ENCODE measurements at regions not wholly inside any gene's neighbourhood (a gene's known extent, or its start where the extent isn't known, plus 50 kb on each side); places are given as distances from the start of the nearest gene placed in this dataset.

- TF ChIP-seq ZNF462 (CRISPR knock-in tag; IDR thresholded peaks at IDR 0.05) (no peak), EZH2 (IDR thresholded peaks at IDR 0.05; ENCODE audit: low read depth, unreplicated experiment) (no peak), EZH2phosphoT487 (IDR thresholded peaks at IDR 0.05; ENCODE audit: unreplicated experiment) (no peak), STAT1 (IDR thresholded peaks at IDR 0.05; ENCODE audit: unreplicated experiment) (no peak), REST (IDR thresholded peaks at IDR 0.05; ENCODE audit: unreplicated experiment) (no peak), CTCF (conservative IDR thresholded peaks at IDR 0.05; ENCODE audit: low read depth in 2 of 2) (no peak), ZNF114 (CRISPR knock-in tag; IDR thresholded peaks at IDR 0.05) (no peak)
These were observed 195.6 kb upstream of the RAI14 start (continued) for GRCh38 chr5:34460496-34460895.

Measured in GM23338 (cell line).